Panc1 (cell line): ENCODE measurements at regions not wholly inside any gene's neighbourhood (a gene's known extent, or its start where the extent isn't known, plus 50 kb on each side); places are given as distances from the start of the nearest gene placed in this dataset.

Experiments used
- POLR2AphosphoS5 ChIP-seq: IDR thresholded peaks from 2 replicates; pipeline ENCODE4 v1.6.1; 2012; ENCODE audit warnings: mild to moderate bottlenecking, low read depth, low read length, moderate library complexity
- REST ChIP-seq, 2 experiments: IDR thresholded peaks; 2 replicates each; pipeline ENCODE4 v1.6.1; 2011 to 2012; ENCODE audit warnings: low read depth in 2 of 2, control low read depth in 1 of 2, low read length in 1 of 2, mild to moderate bottlenecking in 1 of 2, moderate library complexity in 1 of 2; ENCODE audit not compliant: insufficient read depth in 1 of 2
- TF ChIP-seq, protein P1 (sequence below): fragments of 450-650 bp; IDR thresholded peaks from 2 replicates; pipeline ENCODE4 v1.5.1; 2017; ENCODE audit warnings: mild to moderate bottlenecking

- no peak for TF ChIP-seq REST (IDR thresholded peaks at IDR 0.05; ENCODE audit: insufficient read depth in 1 of 2, low read depth in 2 of 2, low read length in 1 of 2)
- TF ChIP-seq, protein P1, sequence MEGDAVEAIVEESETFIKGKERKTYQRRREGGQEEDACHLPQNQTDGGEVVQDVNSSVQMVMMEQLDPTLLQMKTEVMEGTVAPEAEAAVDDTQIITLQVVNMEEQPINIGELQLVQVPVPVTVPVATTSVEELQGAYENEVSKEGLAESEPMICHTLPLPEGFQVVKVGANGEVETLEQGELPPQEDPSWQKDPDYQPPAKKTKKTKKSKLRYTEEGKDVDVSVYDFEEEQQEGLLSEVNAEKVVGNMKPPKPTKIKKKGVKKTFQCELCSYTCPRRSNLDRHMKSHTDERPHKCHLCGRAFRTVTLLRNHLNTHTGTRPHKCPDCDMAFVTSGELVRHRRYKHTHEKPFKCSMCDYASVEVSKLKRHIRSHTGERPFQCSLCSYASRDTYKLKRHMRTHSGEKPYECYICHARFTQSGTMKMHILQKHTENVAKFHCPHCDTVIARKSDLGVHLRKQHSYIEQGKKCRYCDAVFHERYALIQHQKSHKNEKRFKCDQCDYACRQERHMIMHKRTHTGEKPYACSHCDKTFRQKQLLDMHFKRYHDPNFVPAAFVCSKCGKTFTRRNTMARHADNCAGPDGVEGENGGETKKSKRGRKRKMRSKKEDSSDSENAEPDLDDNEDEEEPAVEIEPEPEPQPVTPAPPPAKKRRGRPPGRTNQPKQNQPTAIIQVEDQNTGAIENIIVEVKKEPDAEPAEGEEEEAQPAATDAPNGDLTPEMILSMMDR, result no peak
- no peak for TF ChIP-seq POLR2AphosphoS5
Measured at GRCh38 chr10:37535459-37536246, 321.8 kb downstream of the ZNF248 start.
